ENCODE measurements at regions not wholly inside any gene's neighbourhood (a gene's known extent, or its start where the extent isn't known, plus 50 kb on each side); places are given as distances from the start of the nearest gene placed in this dataset.

DNA sequence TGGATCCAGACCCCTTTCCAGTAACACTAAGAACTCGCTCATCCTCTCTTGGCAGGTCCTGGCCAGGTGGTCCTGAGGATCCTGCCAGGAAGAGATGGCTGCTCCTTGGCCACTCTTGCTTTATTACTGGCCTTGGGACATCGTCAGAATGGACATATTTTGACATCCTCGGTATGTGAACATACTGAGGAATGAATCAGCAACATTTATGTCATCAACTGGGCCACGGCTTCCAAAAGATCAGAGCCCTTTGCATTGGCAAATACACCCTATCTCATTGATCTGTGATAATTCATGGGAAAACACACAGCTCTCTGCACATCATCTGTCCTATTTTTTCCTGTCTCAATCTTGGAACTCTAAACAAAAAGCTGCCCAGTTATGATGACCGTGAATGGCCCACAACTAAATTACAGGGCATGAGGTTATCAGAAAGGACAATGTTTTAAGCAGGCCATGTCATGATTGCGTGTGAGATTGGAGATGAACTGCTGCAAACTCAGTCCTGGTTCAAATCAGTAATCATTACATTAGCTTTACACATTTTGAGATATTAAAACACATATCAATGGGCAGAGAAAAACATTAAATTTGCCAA lies 1325.8 kb downstream of the AACS start:
- no peaks in the 10 kb centered on the region for H3K79me1 ChIP-seq (ENCODE audit: low read depth, low read length)

DNA sequence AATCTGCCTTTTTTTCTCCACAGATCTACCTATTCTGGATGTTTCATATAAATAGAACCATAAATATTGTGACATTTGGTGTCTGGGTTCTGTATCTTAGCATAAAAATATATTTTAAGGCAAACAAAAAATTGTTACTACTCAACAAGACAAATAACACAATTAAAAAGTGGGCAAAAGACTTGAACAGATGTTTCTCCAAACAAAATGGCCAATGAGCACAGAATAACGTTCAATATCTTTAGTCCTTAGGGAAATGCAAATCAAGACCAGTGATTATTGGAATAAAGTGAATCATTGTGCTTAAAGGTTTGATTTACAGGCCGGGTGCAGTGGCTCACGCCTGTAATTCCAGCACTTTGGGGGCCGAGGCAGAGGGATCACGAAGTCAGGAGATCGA lies 1331.3 kb downstream of the AACS start:
- H3K4me3 ChIP-seq (ENCODE audit: low read length in 2 of 2) = no peak overlapping the region
- H4K8ac ChIP-seq (ENCODE audit: low read depth, low read length) = no peak overlapping the region
- no peak overlapping the region for H2BK15ac ChIP-seq (ENCODE audit: low read length)
- no peak overlapping the region for H3K4ac ChIP-seq (ENCODE audit: low read length)
- no peak overlapping the region for H3K14ac ChIP-seq (ENCODE audit: low read length)
- no peak overlapping the region for H2BK120ac ChIP-seq (ENCODE audit: low read depth, low read length)
- H2BK12ac ChIP-seq (ENCODE audit: low read length) = no peak overlapping the region
- no peaks in the 10 kb centered on the region for H3K27me3 ChIP-seq (ENCODE audit: control insufficient read depth in 3 of 3, insufficient read depth in 3 of 3, low read depth in 1 of 3, low read length in 3 of 3)
- no peak overlapping the region for H3K9ac ChIP-seq (ENCODE audit: low read depth, low read length, poor library complexity)
- no peak overlapping the region for H2AK5ac ChIP-seq (ENCODE audit: low read depth, low read length)
- H4K91ac ChIP-seq (ENCODE audit: low read depth, low read length, poor library complexity) = no peak overlapping the region
- H3K4me2 ChIP-seq (ENCODE audit: insufficient read depth, low read length, poor library complexity, severe bottlenecking) = no peak overlapping the region
- no CpG with 5 or more reads among the region's 6 CpGs for WGBS, 2 donors (ENCODE audit: extremely low coverage in 2 of 2, insufficient read length in 2 of 2, insufficient replicate concordance in 1 of 2)
- H2BK5ac ChIP-seq (ENCODE audit: low read length) = no peak overlapping the region
- no peaks in the 10 kb centered on the region for H3K36me3 ChIP-seq (replicated peaks in 1 of 2; ENCODE audit: control insufficient read depth in 2 of 2, insufficient read depth in 2 of 2, low read length in 2 of 2)
- no peak overlapping the region for H3K18ac ChIP-seq (ENCODE audit: low read length)
- H3K4me1 ChIP-seq (ENCODE audit: control insufficient read depth in 2 of 2, insufficient read depth in 1 of 2, low read depth in 1 of 2, low read length in 2 of 2) = no peaks in the 10 kb centered on the region
- no peaks in the 10 kb centered on the region for H3K79me1 ChIP-seq (ENCODE audit: low read depth, low read length)
- no peak overlapping the region for H3K27ac ChIP-seq (replicated peaks; ENCODE audit: low read length)
- no peak overlapping the region for H3K23ac ChIP-seq (ENCODE audit: low read depth, low read length, poor library complexity)
- no peak overlapping the region for H2AFZ ChIP-seq (ENCODE audit: low read length)
- H3K9me3 ChIP-seq (replicated peaks in 1 of 2; ENCODE audit: control insufficient read depth in 2 of 2, insufficient read depth in 1 of 2, low read depth in 1 of 2, low read length in 2 of 2) = peaks cover 0 to 7% of the 10 kb centered on the region in 2 donors
- DNase-seq (ENCODE audit: low spot score) = no peak

More for the DNA sequence above, 1325.8 kb downstream of the AACS start:
- H2AFZ ChIP-seq (ENCODE audit: low read length) = no peak overlapping the region
- H3K9me3 ChIP-seq (replicated peaks in 1 of 2; ENCODE audit: control insufficient read depth in 2 of 2, insufficient read depth in 1 of 2, low read depth in 1 of 2, low read length in 2 of 2) = no peaks in the 10 kb centered on the region
- no peak overlapping the region for H3K18ac ChIP-seq (ENCODE audit: low read length)
- no peaks in the 10 kb centered on the region for H3K4me1 ChIP-seq (ENCODE audit: control insufficient read depth in 2 of 2, insufficient read depth in 1 of 2, low read depth in 1 of 2, low read length in 2 of 2)
- no peak overlapping the region for H2BK15ac ChIP-seq (ENCODE audit: low read length)
- no peak overlapping the region for H3K4ac ChIP-seq (ENCODE audit: low read length)
- no peak overlapping the region for H2BK5ac ChIP-seq (ENCODE audit: low read length)
- no CpG with 5 or more reads among the region's 6 CpGs for WGBS, 2 donors (ENCODE audit: extremely low coverage in 2 of 2, insufficient read length in 2 of 2, insufficient replicate concordance in 1 of 2)
- H3K27me3 ChIP-seq (ENCODE audit: control insufficient read depth in 3 of 3, insufficient read depth in 3 of 3, low read depth in 1 of 3, low read length in 3 of 3) = no peaks in the 10 kb centered on the region
- H3K23ac ChIP-seq (ENCODE audit: low read depth, low read length, poor library complexity) = no peak overlapping the region
- H3K36me3 ChIP-seq (replicated peaks in 1 of 2; ENCODE audit: control insufficient read depth in 2 of 2, insufficient read depth in 2 of 2, low read length in 2 of 2) = no peaks in the 10 kb centered on the region
- no peak overlapping the region for H3K4me3 ChIP-seq (ENCODE audit: low read length in 2 of 2)
- no peak overlapping the region for H2AK5ac ChIP-seq (ENCODE audit: low read depth, low read length)
- no peak overlapping the region for H4K91ac ChIP-seq (ENCODE audit: low read depth, low read length, poor library complexity)
- H3K9ac ChIP-seq (ENCODE audit: low read depth, low read length, poor library complexity) = no peak overlapping the region
- no peak overlapping the region for H3K14ac ChIP-seq (ENCODE audit: low read length)
- no peak overlapping the region for H2BK120ac ChIP-seq (ENCODE audit: low read depth, low read length)
- DNase-seq (ENCODE audit: low spot score) = no peak
- H3K27ac ChIP-seq (replicated peaks; ENCODE audit: low read length) = no peak overlapping the region
- H3K4me2 ChIP-seq (ENCODE audit: insufficient read depth, low read length, poor library complexity, severe bottlenecking) = no peak overlapping the region
- H2BK12ac ChIP-seq (ENCODE audit: low read length) = no peak overlapping the region
- no peak overlapping the region for H4K8ac ChIP-seq (ENCODE audit: low read depth, low read length)

DNA sequence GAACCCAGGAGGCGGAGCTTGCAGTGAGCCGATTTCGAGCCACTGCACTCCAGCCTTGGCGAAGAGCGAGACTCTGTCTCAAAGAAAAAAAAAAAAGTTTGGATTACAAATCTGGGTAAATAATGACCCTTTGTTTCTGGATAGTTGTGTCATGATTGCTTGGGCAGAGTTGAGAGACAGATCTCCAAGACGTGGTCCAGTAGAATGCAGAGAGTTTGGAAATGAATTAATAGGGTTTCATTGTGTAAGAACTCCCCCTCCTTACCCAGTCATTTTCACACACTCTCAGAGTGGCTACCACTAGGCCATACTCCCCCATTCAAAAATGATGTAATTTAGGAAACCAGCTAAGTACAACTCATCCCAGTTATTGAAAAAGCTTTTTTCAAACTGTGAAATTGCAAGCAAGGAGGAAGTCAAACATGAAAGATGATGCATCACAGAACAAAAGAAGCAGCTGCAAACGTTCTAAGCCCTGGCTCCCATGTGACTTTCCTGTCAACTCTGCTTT lies 1331.9 kb downstream of the AACS start:
- H3K9me3 ChIP-seq (replicated peaks in 1 of 2; ENCODE audit: control insufficient read depth in 2 of 2, insufficient read depth in 1 of 2, low read depth in 1 of 2, low read length in 2 of 2) = peaks cover 0 to 7% of the 10 kb centered on the region in 2 donors
- DNase-seq (ENCODE audit: low spot score) = no peak
- H2BK15ac ChIP-seq (ENCODE audit: low read length) = no peak overlapping the region
- WGBS, 2 donors (ENCODE audit: extremely low coverage in 2 of 2, insufficient read length in 2 of 2, insufficient replicate concordance in 1 of 2) = no CpG with 5 or more reads among the region's 7 CpGs
- no peaks in the 10 kb centered on the region for H3K36me3 ChIP-seq (replicated peaks in 1 of 2; ENCODE audit: control insufficient read depth in 2 of 2, insufficient read depth in 2 of 2, low read length in 2 of 2)
- no peak overlapping the region for H3K4ac ChIP-seq (ENCODE audit: low read length)
- no peak overlapping the region for H3K23ac ChIP-seq (ENCODE audit: low read depth, low read length, poor library complexity)
- no peak overlapping the region for H2BK12ac ChIP-seq (ENCODE audit: low read length)
- no peaks in the 10 kb centered on the region for H3K79me1 ChIP-seq (ENCODE audit: low read depth, low read length)
- H2AK5ac ChIP-seq (ENCODE audit: low read depth, low read length) = no peak overlapping the region
- H3K9ac ChIP-seq (ENCODE audit: low read depth, low read length, poor library complexity) = no peak overlapping the region
- H3K27me3 ChIP-seq (ENCODE audit: control insufficient read depth in 3 of 3, insufficient read depth in 3 of 3, low read depth in 1 of 3, low read length in 3 of 3) = no peaks in the 10 kb centered on the region
- H4K91ac ChIP-seq (ENCODE audit: low read depth, low read length, poor library complexity) = no peak overlapping the region
- H2BK5ac ChIP-seq (ENCODE audit: low read length) = no peak overlapping the region
- no peak overlapping the region for H3K18ac ChIP-seq (ENCODE audit: low read length)
- H2AFZ ChIP-seq (ENCODE audit: low read length) = no peak overlapping the region
- H3K4me3 ChIP-seq (ENCODE audit: low read length in 2 of 2) = no peak overlapping the region
- no peak overlapping the region for H2BK120ac ChIP-seq (ENCODE audit: low read depth, low read length)
- H3K4me2 ChIP-seq (ENCODE audit: insufficient read depth, low read length, poor library complexity, severe bottlenecking) = no peak overlapping the region
- H3K27ac ChIP-seq (replicated peaks; ENCODE audit: low read length) = no peak overlapping the region
- H3K4me1 ChIP-seq (ENCODE audit: control insufficient read depth in 2 of 2, insufficient read depth in 1 of 2, low read depth in 1 of 2, low read length in 2 of 2) = no peaks in the 10 kb centered on the region
- no peak overlapping the region for H3K14ac ChIP-seq (ENCODE audit: low read length)
- H4K8ac ChIP-seq (ENCODE audit: low read depth, low read length) = no peak overlapping the region

DNA sequence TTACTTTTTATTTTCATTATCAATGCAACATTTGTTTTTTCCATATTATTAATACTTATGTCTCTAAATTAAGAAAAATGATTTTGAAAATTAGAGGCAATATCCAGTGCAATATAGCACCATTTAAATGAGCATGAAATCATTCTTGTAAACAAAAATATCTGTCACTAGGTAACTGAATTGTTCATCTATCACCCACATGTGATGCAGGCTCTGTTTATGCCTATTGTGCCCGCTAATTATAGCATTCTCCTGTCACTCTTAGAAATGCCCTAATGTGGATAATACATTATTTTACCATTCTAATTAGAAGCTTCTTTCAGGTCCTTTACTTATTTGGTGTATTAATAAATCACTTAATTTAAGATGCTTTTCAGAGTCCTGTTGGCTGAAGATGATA lies 1332.4 kb downstream of the AACS start:
- no peak for DNase-seq (ENCODE audit: low spot score)
- H3K4me2 ChIP-seq (ENCODE audit: insufficient read depth, low read length, poor library complexity, severe bottlenecking) = no peak overlapping the region
- H2AK5ac ChIP-seq (ENCODE audit: low read depth, low read length) = no peak overlapping the region
- no peaks in the 10 kb centered on the region for H3K79me1 ChIP-seq (ENCODE audit: low read depth, low read length)
- H3K18ac ChIP-seq (ENCODE audit: low read length) = no peak overlapping the region
- no peak overlapping the region for H3K23ac ChIP-seq (ENCODE audit: low read depth, low read length, poor library complexity)
- H2BK120ac ChIP-seq (ENCODE audit: low read depth, low read length) = no peak overlapping the region
- peaks cover 0 to 7% of the 10 kb centered on the region in 2 donors for H3K9me3 ChIP-seq (replicated peaks in 1 of 2; ENCODE audit: control insufficient read depth in 2 of 2, insufficient read depth in 1 of 2, low read depth in 1 of 2, low read length in 2 of 2)
- WGBS, 2 donors (ENCODE audit: extremely low coverage in 2 of 2, insufficient read length in 2 of 2, insufficient replicate concordance in 1 of 2) = no CpG with 5 or more reads among the region's 1 CpG
- H3K36me3 ChIP-seq (replicated peaks in 1 of 2; ENCODE audit: control insufficient read depth in 2 of 2, insufficient read depth in 2 of 2, low read length in 2 of 2) = no peaks in the 10 kb centered on the region
- no peak overlapping the region for H2BK5ac ChIP-seq (ENCODE audit: low read length)
- no peak overlapping the region for H2BK15ac ChIP-seq (ENCODE audit: low read length)
- H4K91ac ChIP-seq (ENCODE audit: low read depth, low read length, poor library complexity) = no peak overlapping the region
- H3K4me3 ChIP-seq (ENCODE audit: low read length in 2 of 2) = no peak overlapping the region
- no peak overlapping the region for H3K9ac ChIP-seq (ENCODE audit: low read depth, low read length, poor library complexity)
- no peaks in the 10 kb centered on the region for H3K27me3 ChIP-seq (ENCODE audit: control insufficient read depth in 3 of 3, insufficient read depth in 3 of 3, low read depth in 1 of 3, low read length in 3 of 3)
- H3K14ac ChIP-seq (ENCODE audit: low read length) = no peak overlapping the region
- H4K8ac ChIP-seq (ENCODE audit: low read depth, low read length) = no peak overlapping the region
- no peak overlapping the region for H2AFZ ChIP-seq (ENCODE audit: low read length)
- H3K4ac ChIP-seq (ENCODE audit: low read length) = no peak overlapping the region
- no peaks in the 10 kb centered on the region for H3K4me1 ChIP-seq (ENCODE audit: control insufficient read depth in 2 of 2, insufficient read depth in 1 of 2, low read depth in 1 of 2, low read length in 2 of 2)
- H2BK12ac ChIP-seq (ENCODE audit: low read length) = no peak overlapping the region
- no peak overlapping the region for H3K27ac ChIP-seq (replicated peaks; ENCODE audit: low read length)
